GM23338 (cell line): ENCODE measurements at regions not wholly inside any gene's neighbourhood (a gene's known extent, or its start where the extent isn't known, plus 50 kb on each side); places are given as distances from the start of the nearest gene placed in this dataset.

ENCODE experiments used
- ATAC-seq: fragments of 200-7000 bp; cut with Tn5 transposase; 3 replicates; pipeline ENCODE4 v1.9.1; 2020
- DNase-seq: peaks from one replicate; pipeline ENCODE4 v3.0.0-alpha.2; 2015; ENCODE audit warnings: low spot score
- H2AFZ ChIP-seq: fragments of 200-600 bp; sonication (generic); 2 replicates; pipeline ENCODE4 v1.8.0; 2016; ENCODE audit warnings: antibody characterized with exemption, mild to moderate bottlenecking, moderate library complexity
- H3F3A ChIP-seq: fragments of 200-600 bp; sonication (generic); replicated peaks from 2 replicates; pipeline ENCODE4 v1.8.0; 2017; ENCODE audit warnings: antibody characterized with exemption, mixed run types, low read depth
- H3K27ac ChIP-seq: fragments of 200-600 bp; sonication (generic); 2 replicates; pipeline ENCODE4 v1.6.1; 2016; ENCODE audit warnings: low read depth
- H3K27me3 ChIP-seq: fragments of 200-600 bp; sonication (generic); 2 replicates; pipeline ENCODE4 v1.8.0; 2016; ENCODE audit warnings: mild to moderate bottlenecking, mixed run types, moderate library complexity; ENCODE audit not compliant: insufficient read depth
- H3K36me3 ChIP-seq: fragments of 200-600 bp; sonication (generic); 2 replicates; pipeline ENCODE4 v1.8.0; 2016; ENCODE audit warnings: mild to moderate bottlenecking; ENCODE audit not compliant: insufficient read depth
- H3K4me1 ChIP-seq: fragments of 200-600 bp; sonication (generic); 2 replicates; pipeline ENCODE4 v1.8.0; 2016; ENCODE audit warnings: mild to moderate bottlenecking, moderate library complexity; ENCODE audit not compliant: insufficient read depth
- H3K4me2 ChIP-seq: fragments of 200-600 bp; sonication (generic); 2 replicates; pipeline ENCODE4 v1.7.1; 2017; ENCODE audit warnings: mixed run types
- H3K4me3 ChIP-seq: fragments of 200-600 bp; sonication (generic); 2 replicates; pipeline ENCODE4 v1.6.1; 2016; ENCODE audit warnings: mixed run types
- H3K79me2 ChIP-seq: fragments of 200-600 bp; sonication (generic); replicated peaks from 2 replicates; pipeline ENCODE4 v1.8.0; 2017; ENCODE audit warnings: mild to moderate bottlenecking; ENCODE audit not compliant: insufficient read depth
- H3K9me2 ChIP-seq: fragments of 200-600 bp; sonication (generic); 2 replicates; pipeline ENCODE4 v1.8.0; 2017; ENCODE audit not compliant: insufficient read depth
- H4K20me1 ChIP-seq: fragments of 200-600 bp; sonication (generic); replicated peaks from 2 replicates; pipeline ENCODE4 v1.8.0; 2017; ENCODE audit warnings: mild to moderate bottlenecking; ENCODE audit not compliant: insufficient read depth
- H3K27ac Mint-ChIP-seq: 2 replicates; pipeline ENCODE4 v1.8.0; 2020; ENCODE audit warnings: inconsistent platforms, mild to moderate bottlenecking, moderate library complexity, mixed read lengths
- H3K27me3 Mint-ChIP-seq: 3 replicates; pipeline ENCODE4 v1.8.0; 2022; ENCODE audit warnings: low read depth, mild to moderate bottlenecking, moderate library complexity, mixed read lengths, inconsistent platforms; ENCODE audit not compliant: insufficient read depth, poor library complexity
- H3K36me3 Mint-ChIP-seq: 3 replicates; pipeline ENCODE4 v1.8.0; 2021; ENCODE audit warnings: low read depth, mild to moderate bottlenecking, inconsistent platforms, moderate library complexity, mixed read lengths
- H3K4me1 Mint-ChIP-seq: 3 replicates; pipeline ENCODE4 v1.8.0; 2020; ENCODE audit warnings: mild to moderate bottlenecking, inconsistent platforms, mixed read lengths
- H3K4me3 Mint-ChIP-seq: 3 replicates; pipeline ENCODE4 v1.8.0; 2021; ENCODE audit warnings: moderate library complexity, mild to moderate bottlenecking, inconsistent platforms, mixed read lengths
- H3K9me3 Mint-ChIP-seq: 3 replicates; pipeline ENCODE4 v1.8.0; 2020; ENCODE audit warnings: moderate library complexity, mild to moderate bottlenecking, inconsistent platforms, mixed read lengths
- CREB1 ChIP-seq: fragments of 250-450 bp; sonication (Bioruptor Pico); IDR thresholded peaks from 2 replicates; pipeline ENCODE4 v1.5.0; 2020; ENCODE audit warnings: low read depth, mild to moderate bottlenecking, moderate library complexity
- CTCF ChIP-seq, 2 experiments: fragments of 200-600 bp in 1 of 2; sonication (generic) in 1 of 2; conservative IDR thresholded peaks; 2 replicates each; pipeline versions ENCODE4 v1.5.1 to v1.6.1; 2016 to 2017; ENCODE audit warnings: antibody characterized with exemption in 2 of 2, low read depth in 2 of 2, mild to moderate bottlenecking in 2 of 2, moderate library complexity in 1 of 2
- EZH2 ChIP-seq: fragments of 200-600 bp; sonication (generic); IDR thresholded peaks from one replicate; pipeline ENCODE4 v1.8.0; 2017; ENCODE audit warnings: antibody characterized with exemption, mild to moderate bottlenecking, low read depth; ENCODE audit not compliant: unreplicated experiment
- EZH2phosphoT487 ChIP-seq: fragments of 200-600 bp; sonication (generic); IDR thresholded peaks from one replicate; pipeline ENCODE4 v1.8.1; 2018; ENCODE audit warnings: antibody characterized with exemption; ENCODE audit not compliant: unreplicated experiment
- JUNB ChIP-seq: IDR thresholded peaks from one replicate; pipeline ENCODE4 v1.6.1; 2016; ENCODE audit warnings: antibody characterized with exemption; ENCODE audit not compliant: unreplicated experiment
- NANOG ChIP-seq: IDR thresholded peaks from 2 replicates; pipeline ENCODE4 v1.6.1; 2016; ENCODE audit warnings: antibody characterized with exemption, borderline replicate concordance
- ZNF114 ChIP-seq: fragments of 250-450 bp; sonication (Bioruptor Pico); IDR thresholded peaks from 2 replicates; pipeline ENCODE4 v1.5.0; 2020; ENCODE audit warnings: mild to moderate bottlenecking, moderate library complexity
- ZNF331 ChIP-seq: fragments of 250-450 bp; sonication (Bioruptor Pico); IDR thresholded peaks from 2 replicates; pipeline ENCODE4 v1.5.0; 2020; ENCODE audit warnings: low read depth, mild to moderate bottlenecking, moderate library complexity
- TF ChIP-seq, protein P1 (sequence below): IDR thresholded peaks from one replicate; pipeline ENCODE4 v1.6.1; 2018; ENCODE audit warnings: antibody characterized with exemption; ENCODE audit not compliant: unreplicated experiment

- DNase-seq (no peak), ATAC-seq (no peak)
- H3K27me3 Mint-ChIP-seq = peaks cover 6% of the 10 kb centered on the region
- Histone ChIP-seq H2AFZ (no peak overlapping the region), H3F3A (no peaks in the 10 kb centered on the region), H3K9me2 (no peaks in the 10 kb centered on the region), H3K4me1 (peaks cover 22% of the 10 kb centered on the region), H3K27me3 (no peaks in the 10 kb centered on the region), H3K36me3 (no peaks in the 10 kb centered on the region), H4K20me1 (no peaks in the 10 kb centered on the region), H3K4me2 (no peak overlapping the region), H3K27ac (no peak overlapping the region), H3K4me3 (no peak overlapping the region), H3K79me2 (no peaks in the 10 kb centered on the region)
- H3K4me1 Mint-ChIP-seq = peaks cover 15% of the 10 kb centered on the region
- H3K4me3 Mint-ChIP-seq = no peak overlapping the region
- peak in 1 of 2 experiments; percentile 11; a peak in 1 of 4 replicates for TF ChIP-seq CTCF (conservative IDR thresholded peaks at IDR 0.05; ENCODE audit: low read depth in 2 of 2)
- TF ChIP-seq, protein P1, sequence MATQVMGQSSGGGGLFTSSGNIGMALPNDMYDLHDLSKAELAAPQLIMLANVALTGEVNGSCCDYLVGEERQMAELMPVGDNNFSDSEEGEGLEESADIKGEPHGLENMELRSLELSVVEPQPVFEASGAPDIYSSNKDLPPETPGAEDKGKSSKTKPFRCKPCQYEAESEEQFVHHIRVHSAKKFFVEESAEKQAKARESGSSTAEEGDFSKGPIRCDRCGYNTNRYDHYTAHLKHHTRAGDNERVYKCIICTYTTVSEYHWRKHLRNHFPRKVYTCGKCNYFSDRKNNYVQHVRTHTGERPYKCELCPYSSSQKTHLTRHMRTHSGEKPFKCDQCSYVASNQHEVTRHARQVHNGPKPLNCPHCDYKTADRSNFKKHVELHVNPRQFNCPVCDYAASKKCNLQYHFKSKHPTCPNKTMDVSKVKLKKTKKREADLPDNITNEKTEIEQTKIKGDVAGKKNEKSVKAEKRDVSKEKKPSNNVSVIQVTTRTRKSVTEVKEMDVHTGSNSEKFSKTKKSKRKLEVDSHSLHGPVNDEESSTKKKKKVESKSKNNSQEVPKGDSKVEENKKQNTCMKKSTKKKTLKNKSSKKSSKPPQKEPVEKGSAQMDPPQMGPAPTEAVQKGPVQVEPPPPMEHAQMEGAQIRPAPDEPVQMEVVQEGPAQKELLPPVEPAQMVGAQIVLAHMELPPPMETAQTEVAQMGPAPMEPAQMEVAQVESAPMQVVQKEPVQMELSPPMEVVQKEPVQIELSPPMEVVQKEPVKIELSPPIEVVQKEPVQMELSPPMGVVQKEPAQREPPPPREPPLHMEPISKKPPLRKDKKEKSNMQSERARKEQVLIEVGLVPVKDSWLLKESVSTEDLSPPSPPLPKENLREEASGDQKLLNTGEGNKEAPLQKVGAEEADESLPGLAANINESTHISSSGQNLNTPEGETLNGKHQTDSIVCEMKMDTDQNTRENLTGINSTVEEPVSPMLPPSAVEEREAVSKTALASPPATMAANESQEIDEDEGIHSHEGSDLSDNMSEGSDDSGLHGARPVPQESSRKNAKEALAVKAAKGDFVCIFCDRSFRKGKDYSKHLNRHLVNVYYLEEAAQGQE = no peak
- TF ChIP-seq CREB1 = no peak
- TF ChIP-seq EZH2 = no peak
- TF ChIP-seq NANOG = no peak
- no peak for TF ChIP-seq JUNB
- TF ChIP-seq ZNF331 (CRISPR knock-in tag) = no peak
- H3K27ac Mint-ChIP-seq = no peak overlapping the region
- H3K36me3 Mint-ChIP-seq = no peaks in the 10 kb centered on the region
- H3K9me3 Mint-ChIP-seq = peaks cover 3% of the 10 kb centered on the region; the same call in 1 of the 3 replicates
These were observed 82.0 kb upstream of the FAM241A start for GRCh38 chr4:112063260-112063659.

DNA sequence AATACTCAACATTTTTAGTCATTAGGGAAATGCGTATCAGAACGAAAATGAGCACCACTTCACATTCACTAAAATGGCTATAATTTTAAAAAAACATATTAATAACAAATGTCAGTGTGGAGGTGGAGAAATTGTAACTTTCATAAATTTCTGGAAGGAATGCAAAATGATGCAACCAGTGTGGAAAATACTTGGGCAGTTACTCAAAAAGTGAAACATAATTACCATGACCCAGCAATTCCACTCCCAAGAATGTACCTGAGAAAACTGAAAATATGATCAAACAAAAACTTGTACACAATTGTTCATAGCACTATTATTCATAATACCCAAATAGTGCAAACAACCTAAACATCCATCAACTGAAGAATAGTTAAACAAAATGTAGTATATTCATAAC is 76.1 kb upstream of the FAM241A start:
- Histone ChIP-seq H3K4me3 (no peak overlapping the region), H3K27ac (no peak overlapping the region), H3K4me1 (peaks cover 17% of the 10 kb centered on the region; the same call in 1 of the 2 replicates), H3K36me3 (no peaks in the 10 kb centered on the region; the same call in 1 of the 2 replicates), H2AFZ (no peak overlapping the region), H3K27me3 (no peaks in the 10 kb centered on the region), H3K9me2 (no peaks in the 10 kb centered on the region), H3F3A (no peaks in the 10 kb centered on the region), H3K4me2 (no peak overlapping the region), H4K20me1 (no peaks in the 10 kb centered on the region), H3K79me2 (no peaks in the 10 kb centered on the region)
- DNase-seq (no peak), ATAC-seq (no peak)
- H3K27ac Mint-ChIP-seq = no peak overlapping the region
- peaks cover 16% of the 10 kb centered on the region for H3K9me3 Mint-ChIP-seq
- peaks cover 10% of the 10 kb centered on the region for H3K4me1 Mint-ChIP-seq
- peaks cover 13% of the 10 kb centered on the region; the same call in 2 of the 3 replicates for H3K36me3 Mint-ChIP-seq
- H3K4me3 Mint-ChIP-seq = no peak overlapping the region
- H3K27me3 Mint-ChIP-seq = peaks cover 4% of the 10 kb centered on the region
- no peak for TF ChIP-seq CTCF (conservative IDR thresholded peaks at IDR 0.05; ENCODE audit: low read depth in 2 of 2)
- no peak for TF ChIP-seq ZNF331 (CRISPR knock-in tag)
- no peak for TF ChIP-seq NANOG
- TF ChIP-seq CREB1 = no peak
- no peak for TF ChIP-seq ZNF114 (CRISPR knock-in tag)
- no peak for TF ChIP-seq EZH2phosphoT487
